PC-3 (cell line): ENCODE measurements at regions not wholly inside any gene's neighbourhood (a gene's known extent, or its start where the extent isn't known, plus 50 kb on each side); places are given as distances from the start of the nearest gene placed in this dataset.
"Not testable (repeated sequence)": the region's sequence is repeated elsewhere in the genome, so short reads cannot be mapped to it uniquely, and the experiment has no call there.

Experiments
- ATAC-seq: fragments of 200-7000 bp; cut with Tn5 transposase; 2 replicates; pipeline ENCODE4 v1.9.1; 2020; ENCODE audit warnings: mild to moderate bottlenecking, moderate library complexity
- BruUV-seq: library from RNA; stranded (reverse); fragments of 400-500 nt; replicated peaks from 2 replicates; lab custom pipeline; 2021; lab: Mats Ljungman, UMichigan
- CTCF ChIA-PET: fragments of 300-600 bp; sonication (Branson Sonifier 250); formaldehyde crosslinking; loops from one replicate; lab custom pipeline; 2022; ENCODE audit warnings: antibody characterized with exemption; lab: Charles Lee
- POLR2A ChIA-PET: fragments of 300-600 bp; sonication (Branson Sonifier 250); formaldehyde crosslinking; loops from one replicate; lab custom pipeline; 2022; ENCODE audit warnings: antibody characterized with exemption; ENCODE audit not compliant: unreplicated experiment; lab: Charles Lee
- DNase-seq: peaks from one replicate; pipeline ENCODE4 v3.0.0-alpha.2; 2015
- H2AFZ ChIP-seq: fragments of 300-600 bp; sonication (generic); 2 replicates; pipeline ENCODE4 v1.6.0; 2016; ENCODE audit warnings: antibody characterized with exemption, low read length
- H3F3A ChIP-seq: fragments of 300-600 bp; sonication (generic); one replicate; pipeline ENCODE4 v1.6.0; 2017; ENCODE audit warnings: antibody characterized with exemption, low read length, control low read depth, mild to moderate bottlenecking; ENCODE audit not compliant: unreplicated experiment
- H3K27ac ChIP-seq: fragments of 300-600 bp; sonication (generic); 2 replicates; pipeline ENCODE4 v1.5.1; 2016; ENCODE audit warnings: mild to moderate bottlenecking, low read length
- H3K27me3 ChIP-seq: fragments of 300-600 bp; sonication (generic); 2 replicates; pipeline ENCODE4 v1.6.1; 2016; ENCODE audit warnings: low read length, mixed read lengths
- H3K36me3 ChIP-seq: fragments of 300-600 bp; sonication (generic); 2 replicates; pipeline ENCODE4 v1.6.1; 2016; ENCODE audit warnings: low read depth, mixed run types, low read length, mixed read lengths
- H3K4me1 ChIP-seq: fragments of 300-600 bp; sonication (generic); 2 replicates; pipeline ENCODE4 v1.5.1; 2016; ENCODE audit warnings: low read length; ENCODE audit not compliant: insufficient read depth
- H3K4me2 ChIP-seq: fragments of 300-600 bp; sonication (generic); 2 replicates; pipeline ENCODE4 v1.6.0; 2016; ENCODE audit warnings: low read length
- H3K4me3 ChIP-seq: fragments of 300-600 bp; sonication (generic); 2 replicates; pipeline ENCODE4 v1.5.1; 2016; ENCODE audit warnings: mild to moderate bottlenecking, low read length, mixed read lengths
- H3K79me2 ChIP-seq: fragments of 300-600 bp; sonication (generic); 2 replicates; pipeline ENCODE4 v1.6.1; 2017; ENCODE audit warnings: low read length, mixed read lengths
- H3K9ac ChIP-seq: fragments of 300-600 bp; sonication (generic); 2 replicates; pipeline ENCODE4 v1.6.0; 2016; ENCODE audit warnings: mild to moderate bottlenecking, low read length
- H3K9me2 ChIP-seq: fragments of 300-600 bp; sonication (generic); replicated peaks from 2 replicates; pipeline ENCODE4 v1.6.1; 2016; ENCODE audit warnings: mixed run types, low read length, mixed read lengths
- H3K9me3 ChIP-seq: fragments of 300-600 bp; sonication (generic); 2 replicates; pipeline ENCODE4 v1.6.1; 2016; ENCODE audit warnings: low read length, mixed read lengths
- H4K20me1 ChIP-seq: fragments of 300-600 bp; sonication (generic); 2 replicates; pipeline ENCODE4 v1.6.1; 2016; ENCODE audit warnings: low read length, mixed read lengths
- CTCF ChIP-seq: fragments of 300-600 bp; sonication (generic); conservative IDR thresholded peaks from 2 replicates; pipeline ENCODE4 v1.5.1; 2017; ENCODE audit warnings: antibody characterized with exemption, low read depth, mild to moderate bottlenecking, low read length
- EZH2 ChIP-seq: fragments of 300-600 bp; sonication (generic); IDR thresholded peaks from one replicate; pipeline ENCODE4 v1.6.1; 2017; ENCODE audit warnings: antibody characterized with exemption, mild to moderate bottlenecking, low read length; ENCODE audit not compliant: unreplicated experiment
- EZH2phosphoT487 ChIP-seq: fragments of 300-600 bp; sonication (generic); IDR thresholded peaks from 2 replicates; pipeline ENCODE4 v1.6.1; 2018; ENCODE audit warnings: mild to moderate bottlenecking, antibody characterized with exemption, low read length, borderline replicate concordance
- intact Hi-C: fragments of 100-400 bp; cut with micrococcal nuclease; formaldehyde crosslinking; loops from 2 replicates; pipeline ENCODE4 v1.9.0; 2023

GRCh38 chr7:42560866-42561265, 323.9 kb upstream of the GLI3 start:
- DNase-seq = no peak
- Histone ChIP-seq H3K9me2 (no peaks in the 10 kb centered on the region), H3K9ac (no peak overlapping the region), H2AFZ (no peak overlapping the region), H3K79me2 (no peaks in the 10 kb centered on the region), H3K4me3 (no peak overlapping the region), H3K27me3 (no peaks in the 10 kb centered on the region), H3K4me2 (no peak overlapping the region), H3K9me3 (no peaks in the 10 kb centered on the region), H3F3A (no peaks in the 10 kb centered on the region), H4K20me1 (no peaks in the 10 kb centered on the region), H3K36me3 (no peaks in the 10 kb centered on the region), H3K4me1 (no peaks in the 10 kb centered on the region), H3K27ac (no peak overlapping the region)
- CTCF ChIA-PET = no interaction called here
- TF ChIP-seq CTCF (no peak), EZH2phosphoT487 (no peak), EZH2 (no peak)
- POLR2A ChIA-PET = no interaction called here
- no TSS peak for BruUV-seq
- intact Hi-C loops = no loop called here
- no peak for ATAC-seq

DNA sequence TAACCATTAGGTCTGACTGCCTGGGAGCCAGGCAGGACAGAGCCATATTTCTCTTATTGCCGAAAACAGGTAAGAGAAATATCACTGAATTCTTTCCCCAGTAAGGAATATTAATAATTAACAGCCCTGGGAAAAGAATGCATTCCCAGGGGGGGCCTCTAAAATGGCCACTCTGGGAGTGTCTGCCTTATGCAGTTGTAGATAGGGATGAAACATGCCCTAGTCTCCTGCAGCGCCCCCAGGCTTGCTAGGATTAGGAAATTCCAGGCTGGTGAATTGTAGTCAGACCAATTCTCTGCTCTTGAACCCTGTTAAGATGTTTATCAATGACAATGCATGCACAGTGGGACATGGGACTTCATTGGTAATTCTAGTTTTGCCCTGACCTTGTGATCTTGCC, 317.9 kb upstream of the GLI3 start:
- CTCF ChIA-PET = not testable (repeated sequence)

GRCh38 chr7:42552227-42552626, 315.2 kb upstream of the GLI3 start:
- no peak overlapping the region for H3K4me2 ChIP-seq
- CTCF ChIA-PET = no interaction called here
- ATAC-seq (no peak), DNase-seq (no peak)
- no peaks in the 10 kb centered on the region for H3K36me3 ChIP-seq
- no peaks in the 10 kb centered on the region for H3K79me2 ChIP-seq
- H3K27ac ChIP-seq = no peak overlapping the region
- POLR2A ChIA-PET = no interaction called here
- H3K4me3 ChIP-seq = no peak overlapping the region
- H3K4me1 ChIP-seq = peaks cover 24% of the 10 kb centered on the region
- no peaks in the 10 kb centered on the region for H3F3A ChIP-seq
- no TSS peak for BruUV-seq
- H3K27me3 ChIP-seq = no peaks in the 10 kb centered on the region
- no peaks in the 10 kb centered on the region for H3K9me3 ChIP-seq
- H3K9me2 ChIP-seq = no peaks in the 10 kb centered on the region
- H4K20me1 ChIP-seq = no peaks in the 10 kb centered on the region
- no peak overlapping the region for H3K9ac ChIP-seq
- no peak overlapping the region for H2AFZ ChIP-seq
- no peak for TF ChIP-seq CTCF
- no peak for TF ChIP-seq EZH2phosphoT487
- no peak for TF ChIP-seq EZH2
- intact Hi-C loops = no loop called here

More for the DNA sequence above, 317.9 kb upstream of the GLI3 start:
- H3K9me3 ChIP-seq, H4K20me1 ChIP-seq, BruUV-seq, H3F3A ChIP-seq, H3K36me3 ChIP-seq, H3K4me2 ChIP-seq, intact Hi-C loops, DNase-seq, H2AFZ ChIP-seq, H3K9me2 ChIP-seq, H3K27ac ChIP-seq, POLR2A ChIA-PET, H3K79me2 ChIP-seq, ATAC-seq, H3K9ac ChIP-seq, H3K27me3 ChIP-seq, H3K4me3 ChIP-seq: not testable (repeated sequence)
- peaks cover 17% of the 10 kb centered on the region for H3K4me1 ChIP-seq
